ENCODE measurements at regions not wholly inside any gene's neighbourhood (a gene's known extent, or its start where the extent isn't known, plus 50 kb on each side); places are given as distances from the start of the nearest gene placed in this dataset.

GRCh38 chr10:3708852-3709251 lies 76.2 kb downstream of the KLF6 start:
- Histone ChIP-seq H3K9me3 (peaks cover 0 to 10% of the 10 kb centered on the region in 2 donors), H3K4me3 (no peak overlapping the region), H3K4me1 (no peaks in the 10 kb centered on the region), H3K27ac (no peak overlapping the region), H3K27me3 (no peaks in the 10 kb centered on the region), H3K36me3 (no peaks in the 10 kb centered on the region)
- intact Hi-C loops (cut with DNase I) = no loop called here
- ATAC-seq (no peak), DNase-seq (no peak)
- no peak for TF ChIP-seq CTCF (IDR thresholded peaks at IDR 0.05)

GRCh38 chr10:3704565-3705325 lies 80.3 kb downstream of the KLF6 start:
- H3K4me1 ChIP-seq = no peaks in the 10 kb centered on the region
- intact Hi-C loops (cut with DNase I) = no loop called here
- H3K27me3 ChIP-seq = no peaks in the 10 kb centered on the region
- no peak for TF ChIP-seq CTCF (IDR thresholded peaks at IDR 0.05)
- ATAC-seq (no peak), DNase-seq (no peak)
- H3K36me3 ChIP-seq = no peaks in the 10 kb centered on the region
- no peak overlapping the region for H3K27ac ChIP-seq
- H3K9me3 ChIP-seq = no peaks in the 10 kb centered on the region
- no peak overlapping the region for H3K4me3 ChIP-seq

DNA sequence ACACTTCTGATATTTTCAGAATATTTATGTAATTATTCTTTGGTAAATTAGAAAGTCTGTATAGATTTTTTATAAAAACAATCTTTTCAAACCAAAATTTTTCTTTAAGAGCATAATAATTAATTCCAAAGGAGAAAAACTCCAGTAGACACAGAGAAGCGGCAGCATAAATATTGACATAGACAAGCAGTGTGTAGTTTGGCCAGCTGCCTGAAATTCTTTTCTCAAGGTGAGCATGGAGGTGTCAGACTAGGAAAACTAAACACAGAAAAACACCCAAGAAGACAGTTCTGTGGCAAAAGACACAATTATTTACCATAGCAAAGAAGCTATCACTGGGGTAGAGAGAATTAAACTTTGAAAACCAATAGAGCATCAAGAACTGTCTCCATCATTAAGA lies 82.4 kb downstream of the KLF6 start:
- Histone ChIP-seq H3K9me3 (no peaks in the 10 kb centered on the region), H3K4me1 (no peaks in the 10 kb centered on the region), H3K27ac (no peak overlapping the region), H3K27me3 (no peaks in the 10 kb centered on the region), H3K4me3 (no peak overlapping the region), H3K36me3 (no peaks in the 10 kb centered on the region)
- DNase-seq (no peak), ATAC-seq (no peak)
- no peak for TF ChIP-seq CTCF (IDR thresholded peaks at IDR 0.05)
- intact Hi-C loops (cut with DNase I) = no loop called here

GRCh38 chr10:3702056-3702546 lies 82.9 kb downstream of the KLF6 start:
- no peaks in the 10 kb centered on the region for H3K36me3 ChIP-seq
- no peaks in the 10 kb centered on the region for H3K27me3 ChIP-seq
- no peak for ATAC-seq
- TF ChIP-seq CTCF (IDR thresholded peaks at IDR 0.05) = no peak
- H3K4me3 ChIP-seq = no peak overlapping the region
- no peaks in the 10 kb centered on the region for H3K4me1 ChIP-seq
- no peak for DNase-seq
- H3K27ac ChIP-seq = no peak overlapping the region
- no peaks in the 10 kb centered on the region for H3K9me3 ChIP-seq
- intact Hi-C loops (cut with DNase I) = no loop called here

DNA sequence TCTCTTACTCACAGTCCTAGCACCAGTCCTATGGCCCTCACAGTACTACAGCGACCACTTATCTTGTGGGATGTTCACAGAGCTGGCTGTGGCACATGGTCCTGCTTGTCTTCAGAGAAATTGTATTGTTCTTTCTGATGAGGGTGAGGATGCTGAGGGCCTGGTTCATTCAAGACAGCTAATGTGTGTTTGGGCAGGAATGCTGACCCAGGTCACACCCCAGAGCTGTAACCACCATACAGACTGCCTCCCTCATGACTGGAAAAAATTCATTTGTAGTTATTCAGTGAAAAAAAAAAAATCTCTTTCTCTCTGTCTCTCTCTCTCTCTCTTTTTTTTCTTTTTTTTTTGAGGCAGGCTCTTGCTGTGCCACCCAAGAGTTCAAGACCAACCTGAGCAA lies 83.5 kb downstream of the KLF6 start:
- intact Hi-C loops (cut with DNase I) = no loop called here

More for the DNA sequence above, 83.5 kb downstream of the KLF6 start:
- Histone ChIP-seq H3K9me3 (no peaks in the 10 kb centered on the region), H3K4me3 (no peak overlapping the region), H3K27me3 (no peaks in the 10 kb centered on the region), H3K27ac (no peak overlapping the region), H3K4me1 (no peaks in the 10 kb centered on the region), H3K36me3 (no peaks in the 10 kb centered on the region)
- no peak for TF ChIP-seq CTCF (IDR thresholded peaks at IDR 0.05)
- DNase-seq (no peak), ATAC-seq (no peak)
